GM21515 (cell line): ENCODE measurements at regions not wholly inside any gene's neighbourhood (a gene's known extent, or its start where the extent isn't known, plus 50 kb on each side); places are given as distances from the start of the nearest gene placed in this dataset.

Experiments used
- ATAC-seq: cut with Tn5 transposase; IDR thresholded peaks from one replicate; pipeline ENCODE4 v1.9.1; 2021; ENCODE audit not compliant: unreplicated experiment

DNA sequence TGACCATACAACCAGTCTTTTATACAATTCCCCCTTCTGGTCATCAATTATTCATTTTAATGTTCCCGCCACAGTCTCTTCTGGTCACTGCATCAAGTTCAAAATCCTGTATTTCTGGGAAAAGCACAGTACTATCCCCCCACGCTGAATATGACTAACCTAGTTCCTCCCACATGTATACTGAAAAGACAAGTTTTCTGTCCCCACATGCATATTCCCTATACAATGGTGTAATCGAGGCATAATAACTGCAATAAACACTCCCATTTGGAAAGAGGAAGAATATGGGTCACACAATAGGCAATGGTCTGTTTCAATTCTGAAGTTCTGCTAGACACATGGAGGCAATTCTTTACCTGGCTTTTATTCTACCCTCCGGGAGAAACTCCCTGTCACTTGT is 344.9 kb downstream of the EFNA5 start:
- ATAC-seq: no peak

DNA sequence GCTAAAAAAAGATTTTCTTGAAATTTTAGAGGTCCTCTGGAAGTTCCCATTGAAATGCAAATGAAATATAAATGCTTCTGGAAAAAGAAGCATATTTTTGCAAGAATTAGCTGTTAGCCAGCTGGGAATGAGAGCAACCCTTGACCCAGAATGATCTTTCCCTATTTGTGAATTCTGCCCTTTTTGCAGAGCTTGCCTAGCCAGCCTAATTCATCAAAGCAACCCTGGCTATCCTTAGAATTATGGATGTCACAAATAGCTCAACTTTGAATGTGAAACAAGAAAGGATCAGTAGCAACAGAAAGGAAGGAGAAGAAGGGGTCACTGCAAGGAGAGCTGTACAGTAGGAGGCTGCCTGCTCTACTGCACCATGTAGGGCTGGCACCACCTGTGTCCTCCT is 345.9 kb downstream of the EFNA5 start:
- ATAC-seq: no peak

DNA sequence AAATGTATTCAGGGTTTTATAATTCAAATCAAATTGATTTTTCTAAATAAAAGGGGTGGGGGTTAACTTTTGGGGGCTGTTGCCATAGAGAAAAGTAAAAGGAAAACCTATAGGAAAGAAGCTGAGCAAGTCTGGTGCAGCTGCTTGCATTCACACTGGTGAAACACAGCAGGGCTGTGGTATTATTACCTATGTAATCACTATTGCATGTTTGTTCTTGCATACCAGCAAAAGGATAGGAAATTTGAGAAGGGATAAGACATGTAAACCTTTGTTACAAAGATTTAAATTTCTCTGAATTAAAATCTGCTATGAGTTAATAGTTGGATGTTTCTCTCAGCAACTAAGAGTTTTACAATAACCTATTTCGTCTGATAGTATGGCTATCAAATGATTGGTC is 346.7 kb downstream of the EFNA5 start:
- ATAC-seq: no peak

DNA sequence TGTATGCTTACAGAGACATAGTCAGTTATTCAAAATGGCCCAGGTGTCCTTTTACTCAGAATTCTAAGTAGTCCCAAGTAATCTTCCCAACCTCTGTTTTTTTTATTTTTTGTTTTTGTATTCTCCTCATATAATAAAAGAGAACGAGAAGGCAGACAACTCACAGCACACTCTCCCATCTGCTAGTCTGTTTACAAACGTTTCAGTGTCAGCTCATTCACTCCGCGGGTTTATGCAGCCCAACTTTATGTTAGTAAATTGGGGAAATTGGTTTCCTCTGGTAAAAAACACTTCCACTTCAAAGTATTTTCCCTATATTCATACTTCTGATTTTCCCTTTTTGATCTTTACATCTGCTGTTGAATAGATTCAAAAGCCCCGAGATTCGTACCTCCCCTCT is 347.2 kb downstream of the EFNA5 start:
- ATAC-seq: no peak

DNA sequence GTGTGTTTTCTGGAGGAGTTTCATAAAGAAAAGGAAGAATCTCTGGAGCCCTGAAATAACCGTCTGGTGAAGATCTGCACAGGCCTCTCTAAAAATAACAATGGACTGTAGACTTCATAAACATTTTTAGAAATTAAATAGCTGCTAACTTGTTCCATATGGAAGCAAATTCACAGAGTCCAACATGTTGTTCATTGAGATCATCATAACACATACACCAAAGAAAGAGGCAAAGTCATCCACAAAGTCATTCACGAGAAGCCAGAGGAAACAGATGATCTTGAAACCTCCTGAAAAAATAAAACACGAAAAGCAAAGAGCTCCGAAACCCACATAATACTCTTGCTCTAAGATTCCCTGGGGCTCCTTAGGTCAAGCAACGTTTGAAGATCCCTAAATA is 347.8 kb downstream of the EFNA5 start:
- ATAC-seq: no peak

DNA sequence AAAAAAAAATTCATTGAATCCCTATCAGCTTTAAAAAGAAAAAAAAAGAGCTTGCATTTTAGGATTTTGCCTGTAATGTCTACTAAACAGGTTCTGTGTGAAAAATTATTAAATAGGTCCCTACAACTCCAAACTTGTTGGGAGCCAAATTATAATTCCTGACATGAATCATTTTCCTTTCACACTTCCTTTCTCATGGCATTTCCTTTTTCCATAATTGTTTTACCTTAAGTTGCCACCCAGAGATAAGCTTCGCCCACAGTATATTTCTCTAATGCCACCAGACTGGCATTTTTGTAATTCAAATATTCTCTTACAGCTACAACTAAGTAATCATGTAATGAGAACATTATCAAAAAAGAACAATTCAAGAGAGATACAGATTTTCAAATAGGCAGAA is 348.8 kb downstream of the EFNA5 start:
- no peak for ATAC-seq

DNA sequence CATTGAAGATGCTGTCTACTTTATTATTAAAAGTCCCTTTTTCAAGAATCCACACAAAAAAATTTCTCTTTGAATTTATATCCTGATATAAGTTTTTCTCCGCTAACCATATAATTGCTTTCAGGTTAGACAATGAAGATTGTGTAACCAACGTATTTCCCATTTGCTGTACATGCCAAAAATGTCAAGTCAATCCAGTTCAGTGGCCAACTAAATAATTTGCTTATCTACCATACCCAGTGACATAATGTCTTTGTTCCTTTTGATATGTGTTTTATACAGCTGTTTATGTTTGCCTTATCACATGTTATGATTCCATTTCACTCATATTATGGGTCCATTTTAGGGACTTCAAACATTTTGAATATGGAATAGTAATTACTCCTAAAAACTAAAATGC is 349.9 kb downstream of the EFNA5 start:
- ATAC-seq: no peak

DNA sequence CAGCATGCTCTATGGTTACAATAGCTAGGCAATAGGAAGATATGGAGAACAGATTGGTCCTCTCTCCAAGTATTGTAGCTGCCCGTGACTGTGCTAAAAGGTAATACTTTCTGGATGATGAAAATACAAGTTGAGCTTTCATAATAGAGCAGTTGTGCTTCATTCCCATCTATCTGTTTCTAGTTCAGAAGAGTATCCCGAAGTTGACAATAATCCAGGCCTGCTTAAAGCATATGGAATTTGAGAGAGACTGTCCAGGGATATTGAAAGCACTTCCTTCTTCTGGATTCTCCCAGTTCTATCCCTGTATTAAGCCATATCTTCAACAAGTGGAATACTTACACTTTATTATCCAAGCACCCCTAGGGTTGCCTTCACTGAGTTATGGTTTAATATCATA is 350.4 kb downstream of the EFNA5 start:
- ATAC-seq: no peak

DNA sequence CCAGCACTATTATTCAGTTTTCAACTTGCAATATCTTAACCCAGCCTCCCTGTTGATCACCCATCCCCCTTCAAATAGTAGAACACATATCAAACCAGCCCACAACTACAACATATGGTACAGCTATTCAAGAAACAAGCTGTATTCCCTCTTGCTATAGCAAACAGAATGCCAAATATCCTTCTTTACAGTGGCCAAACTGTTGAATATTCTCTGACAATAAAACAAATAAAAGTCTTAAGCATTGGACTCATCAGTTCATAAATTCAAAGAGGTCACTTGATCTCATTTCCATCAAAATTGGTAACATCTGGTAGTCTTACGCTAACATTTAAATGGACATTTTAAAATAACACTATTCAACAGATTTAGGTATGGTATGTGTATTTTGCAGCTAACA is 350.8 kb downstream of the EFNA5 start:
- no peak for ATAC-seq

DNA sequence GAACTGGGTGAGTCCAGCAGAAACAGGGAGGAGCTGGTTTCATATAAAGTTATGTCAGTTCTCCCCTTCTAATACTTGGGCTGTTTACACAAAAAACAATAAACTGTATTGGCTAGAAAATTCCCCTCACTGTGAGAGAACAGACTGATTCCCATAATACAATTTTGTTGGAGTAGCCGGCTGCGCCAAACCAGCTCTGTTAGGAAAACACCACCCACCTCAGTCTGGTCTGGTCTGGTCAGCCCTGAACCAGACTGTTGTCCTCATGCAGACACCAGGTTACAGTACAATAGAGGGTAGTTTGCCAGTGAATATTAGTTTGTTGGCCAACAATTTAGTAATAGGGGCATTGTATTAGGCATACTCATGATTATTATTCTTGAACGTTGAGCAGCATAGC is 356.4 kb downstream of the EFNA5 start:
- ATAC-seq: no peak

DNA sequence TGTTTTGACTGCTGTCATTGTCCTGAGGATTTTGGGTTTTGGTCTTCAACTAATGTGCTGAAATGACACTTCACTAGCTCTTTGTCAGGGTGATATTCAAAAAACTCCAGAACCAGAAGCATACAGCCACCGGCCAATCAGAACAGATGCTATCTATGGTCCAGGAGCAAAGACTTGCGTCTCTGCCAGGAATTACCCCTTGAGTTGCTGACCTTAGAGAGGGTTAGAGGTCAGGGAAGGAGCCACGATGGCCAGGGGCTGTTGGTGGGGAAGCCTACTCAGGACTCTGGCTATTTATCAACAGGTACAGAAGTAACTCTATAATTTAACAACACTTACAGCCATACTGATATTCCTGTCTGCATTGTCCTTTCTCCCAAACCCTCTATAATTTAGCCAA is 356.8 kb downstream of the EFNA5 start:
- no peak for ATAC-seq

DNA sequence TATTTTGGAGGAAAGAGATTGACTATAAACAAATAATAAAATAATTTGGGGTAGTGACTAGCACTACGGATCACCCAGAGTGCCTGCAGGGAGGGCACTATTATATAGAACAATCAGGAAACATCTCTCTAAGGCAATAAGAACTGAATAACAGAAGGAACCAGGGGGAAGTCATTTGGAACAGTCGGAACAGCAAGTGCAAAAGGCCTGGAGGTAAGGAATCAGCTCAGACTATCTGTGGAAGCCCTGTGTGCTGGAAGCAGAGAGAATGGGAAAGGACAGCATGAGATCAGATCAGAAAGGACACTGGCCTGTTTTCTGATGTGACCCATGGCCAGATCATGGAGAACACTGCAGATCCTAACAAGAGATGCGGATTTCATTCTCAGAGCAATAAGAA is 357.6 kb downstream of the EFNA5 start:
- ATAC-seq: no peak

DNA sequence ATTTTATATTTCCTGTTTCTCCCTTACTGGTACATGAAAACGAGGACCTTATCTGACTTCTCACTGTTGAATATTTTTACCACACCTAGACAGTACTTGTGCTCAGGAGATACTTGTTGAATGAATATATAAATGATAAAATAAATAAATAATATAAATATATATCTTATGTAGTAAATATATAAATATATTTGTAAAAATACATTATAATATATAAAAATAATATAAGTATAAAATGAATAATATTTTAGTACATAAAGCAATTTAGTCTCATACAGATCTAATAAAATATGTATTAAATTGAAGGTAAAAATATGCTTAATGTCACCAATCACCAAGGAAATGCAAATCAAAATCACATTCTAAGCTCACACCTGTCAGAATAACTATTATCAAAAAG is 360.6 kb downstream of the EFNA5 start:
- ATAC-seq: no peak

DNA sequence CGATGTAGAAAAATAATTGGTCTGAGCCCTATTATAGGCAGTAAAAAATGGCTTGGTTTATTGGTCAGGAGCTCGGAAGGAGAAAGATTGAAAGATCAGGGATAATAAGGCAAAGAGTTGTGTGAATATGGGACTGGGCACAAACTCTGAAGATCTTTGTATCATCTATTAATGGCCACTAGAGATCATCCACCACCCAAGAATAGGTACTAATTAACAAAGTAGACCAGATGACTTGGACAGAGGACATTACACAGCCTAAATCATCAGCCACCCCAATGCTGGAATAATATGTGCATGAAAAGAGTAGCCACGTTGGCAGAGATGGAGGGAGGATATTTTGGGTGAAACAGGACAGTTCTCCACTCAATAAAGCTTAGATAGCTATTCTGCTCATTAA is 364.1 kb downstream of the EFNA5 start:
- no peak for ATAC-seq

DNA sequence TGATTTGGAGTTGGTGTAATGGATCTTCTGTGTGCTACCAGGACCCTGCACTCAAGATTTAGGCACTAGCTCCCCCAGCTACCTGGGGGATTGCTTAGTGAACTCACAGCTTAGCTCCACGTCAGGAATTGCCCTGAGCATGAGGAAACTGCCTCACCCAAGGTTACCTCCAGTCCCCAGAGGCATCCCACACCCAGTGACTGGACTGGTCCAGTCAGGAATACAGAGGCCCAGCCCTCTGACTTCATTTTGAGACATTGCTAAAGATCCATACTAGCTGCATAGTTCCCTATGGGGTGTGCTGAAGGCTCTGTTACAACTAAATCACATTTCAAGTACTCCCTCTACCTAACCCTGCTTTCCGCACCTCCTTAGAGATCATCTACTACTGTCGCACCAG is 364.7 kb downstream of the EFNA5 start:
- ATAC-seq: no peak

DNA sequence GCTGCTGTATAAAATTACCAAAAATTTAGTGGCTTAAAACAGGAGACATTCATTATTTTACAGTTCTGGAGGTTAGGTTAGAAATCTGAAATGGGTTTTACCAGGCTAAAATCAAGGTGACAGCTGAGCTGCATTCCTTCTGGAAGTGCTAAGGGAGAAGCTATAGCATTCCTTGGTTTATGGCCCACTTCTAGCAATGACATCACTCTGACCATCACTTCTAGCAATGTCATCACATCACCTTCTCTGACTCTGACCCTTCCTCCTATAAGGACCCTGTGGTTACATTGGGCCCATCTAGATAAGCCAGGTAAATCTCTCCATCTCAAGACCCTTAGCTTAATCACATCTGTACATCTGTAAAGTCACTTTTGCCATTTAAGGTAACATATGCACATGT is 366.1 kb downstream of the EFNA5 start:
- ATAC-seq: no peak

DNA sequence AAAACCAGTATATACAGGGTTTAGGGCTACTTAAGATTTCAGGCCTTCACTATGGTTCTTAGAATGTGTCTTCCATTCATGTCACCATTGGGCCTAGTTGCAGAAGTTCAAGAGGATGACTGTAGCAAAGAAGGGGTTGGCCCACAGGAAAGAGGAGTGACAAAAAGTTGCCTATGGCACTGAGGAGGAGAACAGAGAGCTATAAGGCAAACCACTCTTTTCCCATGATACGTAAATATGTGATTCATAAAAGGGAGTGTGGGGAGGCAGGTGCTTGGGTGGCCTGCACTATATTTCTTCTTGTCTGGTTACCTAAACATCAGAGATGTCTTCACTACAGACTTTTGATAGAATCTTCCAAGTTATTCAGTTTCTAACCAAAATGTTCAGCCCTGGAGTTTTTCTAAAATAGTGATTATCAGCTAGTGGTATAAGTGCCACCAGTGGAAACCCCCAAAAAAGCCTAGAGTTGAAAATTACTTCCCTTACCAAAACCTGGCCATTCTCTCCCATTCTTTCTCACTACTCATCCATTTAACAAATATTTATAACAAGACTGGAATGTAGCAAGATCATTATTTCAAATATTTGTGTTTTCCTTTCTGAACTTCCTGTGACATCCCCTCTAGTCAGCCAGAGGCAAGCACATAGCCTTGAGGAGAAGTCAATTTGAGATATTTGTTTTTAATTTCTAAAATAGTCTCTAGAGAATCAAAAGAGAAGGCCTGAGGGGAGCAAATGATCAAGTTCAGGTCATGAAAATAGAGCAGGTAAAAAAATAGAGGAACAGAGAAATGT is 367.4 kb downstream of the EFNA5 start:
- ATAC-seq: no peak

DNA sequence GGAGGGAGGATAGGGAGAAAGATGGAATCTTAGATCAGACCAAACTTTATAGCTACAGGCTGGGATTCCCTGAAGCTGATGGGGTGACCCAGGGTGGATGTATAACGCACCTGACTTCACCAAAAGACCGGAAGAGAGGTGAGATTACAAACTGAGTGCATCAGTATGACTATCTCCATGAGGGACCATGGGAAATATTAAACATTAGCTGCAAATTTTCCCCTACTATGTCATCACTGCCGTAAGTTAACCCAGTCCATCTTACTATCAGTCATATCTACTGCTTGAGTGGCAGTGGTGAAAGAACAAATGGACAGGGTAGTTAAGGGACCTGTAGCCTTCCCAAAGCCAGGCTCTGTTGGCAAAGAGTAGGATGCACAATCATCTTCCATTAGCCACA is 368.3 kb downstream of the EFNA5 start:
- no peak for ATAC-seq

DNA sequence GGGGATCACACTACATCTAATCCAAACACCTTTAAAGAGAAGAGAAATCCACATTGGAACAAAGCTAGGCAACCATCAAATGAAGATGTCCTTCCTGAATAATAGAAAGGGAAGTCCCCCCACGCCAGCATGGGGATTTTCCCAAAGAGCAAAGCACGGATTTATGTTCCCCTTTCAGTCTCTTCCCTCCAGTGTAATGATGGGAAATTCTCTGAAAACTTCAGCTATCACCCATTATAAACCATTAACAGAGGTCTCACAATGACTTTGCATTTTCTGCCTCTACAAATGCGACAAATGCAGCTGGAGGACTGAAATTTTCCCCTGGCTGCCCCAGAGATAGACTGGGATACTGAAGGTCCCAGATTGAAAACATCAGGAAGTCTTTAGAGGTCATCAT is 368.7 kb downstream of the EFNA5 start:
- ATAC-seq: no peak

DNA sequence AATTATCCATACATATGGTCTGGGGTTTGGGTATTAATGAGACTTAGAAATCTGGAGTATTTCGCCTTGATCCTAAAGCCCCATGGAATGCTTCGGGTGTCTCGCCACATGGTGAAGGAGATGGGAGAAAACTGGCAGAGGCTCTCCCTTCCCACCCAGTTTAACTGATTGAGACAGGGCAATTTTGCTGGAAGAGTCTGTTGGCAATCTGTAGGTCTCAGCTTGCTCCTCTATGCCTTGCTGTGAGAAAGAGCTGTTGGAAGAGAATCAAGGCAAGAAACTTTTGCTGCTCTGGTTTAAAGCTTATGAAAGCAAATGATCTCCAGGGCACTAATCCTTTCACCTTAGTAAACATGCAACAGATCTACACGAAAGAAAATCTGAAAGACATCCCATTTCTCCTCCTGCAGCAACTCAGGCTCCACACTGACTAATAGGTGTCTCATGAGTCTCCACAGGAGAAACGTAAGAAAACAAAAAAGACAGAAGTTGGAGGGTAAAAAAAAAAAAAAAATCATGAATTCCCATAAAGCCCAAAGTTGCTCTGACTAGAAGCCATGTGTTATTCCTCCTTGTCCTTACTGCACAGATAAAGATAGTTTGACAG is 369.9 kb downstream of the EFNA5 start:
- ATAC-seq: no peak

DNA sequence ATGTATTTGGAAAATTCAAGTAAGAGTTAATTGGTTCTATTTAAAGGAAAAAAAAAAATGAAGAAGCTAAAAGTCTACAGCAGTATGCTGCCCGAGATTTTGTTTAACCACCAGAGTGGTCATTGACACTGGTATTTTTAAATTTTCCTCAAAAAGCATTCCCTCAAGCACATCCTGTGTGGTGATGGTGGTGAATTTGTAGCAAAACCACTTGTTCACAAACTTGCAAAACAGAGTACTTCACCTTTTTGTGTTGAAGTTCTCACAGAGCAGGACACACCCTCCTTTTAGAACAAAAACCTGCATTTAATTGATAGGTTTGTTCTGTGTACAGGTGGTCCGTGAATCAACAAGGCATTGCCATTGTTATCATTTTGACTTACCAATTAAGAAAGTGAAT is 374.2 kb downstream of the EFNA5 start:
- no peak for ATAC-seq

DNA sequence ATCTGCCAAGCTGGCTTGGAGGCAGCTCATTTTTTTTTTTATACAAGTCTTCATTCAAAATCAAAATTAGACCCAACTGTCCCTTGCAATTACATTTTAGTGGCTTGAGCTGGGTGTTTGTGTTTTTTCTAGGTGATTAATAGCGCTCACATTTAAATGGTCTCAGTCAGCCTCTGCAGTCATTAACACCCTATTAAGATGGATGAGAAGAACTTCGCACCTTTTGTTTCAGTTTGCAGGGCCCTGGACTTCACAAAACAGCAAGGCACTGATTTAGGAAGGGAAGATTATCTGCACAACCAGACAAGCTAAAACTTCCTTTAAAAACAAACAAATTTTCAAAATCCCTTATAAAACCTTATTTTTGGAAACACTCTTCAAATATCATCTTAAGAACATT is 374.8 kb downstream of the EFNA5 start:
- no peak for ATAC-seq

DNA sequence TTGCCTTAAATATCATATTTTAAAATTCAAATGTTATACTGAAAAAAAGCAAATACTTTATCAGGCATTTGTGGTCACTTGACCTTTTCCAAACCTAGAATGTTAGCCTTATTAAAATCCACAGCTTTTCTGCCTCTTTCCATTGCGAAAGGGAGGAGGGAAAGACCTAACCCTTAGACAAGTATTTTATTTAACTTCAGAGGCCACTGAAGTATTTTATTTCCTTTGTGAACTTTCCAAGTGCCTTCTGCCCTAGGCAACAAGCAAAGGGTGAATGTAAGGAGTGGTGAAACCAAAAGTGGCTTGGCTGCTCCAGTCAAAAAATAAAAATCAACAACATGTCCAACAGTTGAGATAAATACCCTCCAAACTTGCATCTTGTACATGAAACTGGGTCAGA is 376.1 kb downstream of the EFNA5 start:
- no peak for ATAC-seq
